ENCODE measurements at regions not wholly inside any gene's neighbourhood (a gene's known extent, or its start where the extent isn't known, plus 50 kb on each side); places are given as distances from the start of the nearest gene placed in this dataset.

GRCh38 chr1:96510911-96511310, 210.7 kb upstream of the PTBP2 start:
- TF ChIP-seq CTCF (conservative IDR thresholded peaks at IDR 0.05) (no peak), EZH2 (IDR thresholded peaks at IDR 0.05; ENCODE audit: low read depth) (no peak)

Measured in PC-9 (cell line).